ENCODE measurements at regions not wholly inside any gene's neighbourhood (a gene's known extent, or its start where the extent isn't known, plus 50 kb on each side); places are given as distances from the start of the nearest gene placed in this dataset.

GRCh38 chr20:19073584-19074218 is 138.7 kb upstream of the SLC24A3 start:
- DNase-seq (ENCODE audit: low read depth in 4 of 4, low spot score in 2 of 4): no peak

GRCh38 chr20:19074356-19074755 is 138.1 kb upstream of the SLC24A3 start:
- DNase-seq (ENCODE audit: low read depth in 4 of 4, low spot score in 2 of 4): no peak

DNA sequence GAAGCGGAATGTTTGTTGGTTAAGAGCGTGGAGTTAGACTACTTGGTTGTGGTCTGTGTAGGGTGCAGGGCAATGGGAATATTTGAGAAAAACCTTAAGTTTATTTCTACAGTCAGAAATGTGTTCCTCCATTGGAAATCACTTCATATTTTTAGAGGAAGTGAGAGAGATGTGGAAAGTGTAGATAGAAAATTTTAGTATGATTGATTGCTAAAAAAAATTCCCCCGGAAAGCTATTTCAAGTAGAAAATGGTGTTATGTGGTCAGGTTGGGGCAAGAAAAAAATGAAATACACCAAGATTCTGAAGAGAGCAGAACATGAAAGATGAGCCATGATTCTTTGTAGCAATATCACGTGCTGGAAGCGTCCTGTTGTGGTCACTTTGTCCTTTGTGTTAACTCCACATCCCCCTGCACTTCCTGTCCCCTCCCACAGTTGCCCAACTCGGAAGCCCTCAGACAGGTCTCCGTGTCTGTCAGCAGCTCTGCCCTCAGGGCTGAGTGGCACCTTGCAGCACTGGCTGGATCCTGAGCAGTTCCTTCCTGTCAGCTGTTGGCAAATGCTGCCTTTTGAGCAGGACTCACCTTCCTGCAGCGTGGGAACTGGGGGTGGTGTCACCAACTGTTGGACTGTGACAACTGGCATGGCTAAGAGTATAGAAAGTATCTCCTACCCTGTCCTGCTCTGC is 137.5 kb upstream of the SLC24A3 start:
- DNase-seq (ENCODE audit: low read depth in 4 of 4, low spot score in 2 of 4): no peak

DNA sequence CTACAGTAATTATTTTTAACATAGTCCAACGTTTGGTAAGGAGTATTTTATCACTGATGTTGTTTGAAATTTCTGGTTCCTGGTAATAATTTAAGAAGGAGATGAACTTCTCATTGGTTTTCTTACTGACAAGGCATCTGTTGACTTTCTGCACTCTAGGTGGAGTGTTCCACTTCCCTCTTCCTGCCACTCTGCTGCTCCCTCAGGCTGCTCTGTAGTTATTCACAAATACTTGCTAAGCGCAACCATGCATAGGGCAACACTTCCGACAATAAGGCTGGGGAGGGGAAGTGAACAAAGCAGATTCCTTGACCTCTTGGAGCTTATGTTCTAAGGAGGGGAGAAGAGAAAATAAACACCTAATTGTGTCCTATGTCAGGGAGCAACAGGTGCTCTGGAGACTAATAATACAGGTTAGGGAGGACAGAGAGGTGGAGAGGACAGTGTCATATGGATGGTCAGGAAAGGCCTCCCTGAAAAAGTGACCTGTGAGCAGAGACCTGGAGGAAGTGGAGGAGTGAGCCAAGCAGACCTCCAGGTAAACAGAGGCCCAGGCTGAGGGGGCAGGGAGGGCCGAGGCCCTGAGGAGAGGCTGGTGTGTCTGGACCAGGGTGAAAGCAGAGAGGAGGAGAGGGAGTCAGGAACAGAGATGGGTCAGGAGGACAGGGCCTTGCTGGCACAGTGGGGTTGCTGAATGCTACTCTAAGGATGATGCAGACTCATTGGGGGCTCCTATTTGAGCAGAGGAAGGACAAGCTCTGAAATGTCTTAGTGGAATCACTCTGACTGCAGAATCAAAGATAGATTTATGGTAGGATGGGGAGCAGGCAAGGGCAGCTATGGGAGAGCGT is 134.8 kb upstream of the SLC24A3 start:
- DNase-seq (ENCODE audit: low read depth in 4 of 4, low spot score in 2 of 4): no peak

GRCh38 chr20:19078448-19079373 is 133.7 kb upstream of the SLC24A3 start:
- DNase-seq (ENCODE audit: low read depth in 4 of 4, low spot score in 2 of 4): no peak

GRCh38 chr20:19079536-19080299 is 132.7 kb upstream of the SLC24A3 start:
- no peak for DNase-seq (ENCODE audit: low read depth in 4 of 4, low spot score in 2 of 4)

DNA sequence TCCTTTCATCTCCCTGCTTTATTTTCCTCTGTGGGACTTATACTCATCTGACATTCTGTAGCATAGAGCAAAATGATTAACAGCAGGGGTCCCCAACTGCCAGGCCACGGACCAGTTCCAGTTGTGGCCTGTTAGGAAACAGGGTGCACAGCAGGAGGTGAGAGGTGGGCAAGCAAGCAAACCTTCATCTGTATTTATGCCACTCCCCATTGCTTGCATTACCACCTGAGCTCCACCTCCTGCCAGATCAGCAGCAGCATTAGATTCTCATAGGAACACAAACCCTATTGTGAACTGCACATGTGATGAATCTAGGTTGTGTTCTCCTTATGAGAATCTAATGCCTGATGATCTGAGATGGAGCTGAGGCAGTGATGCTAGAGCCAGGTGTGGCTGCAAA is 130.5 kb upstream of the SLC24A3 start:
- no peak for DNase-seq (ENCODE audit: low read depth in 4 of 4, low spot score in 2 of 4)

GRCh38 chr20:19083136-19083621 is 129.3 kb upstream of the SLC24A3 start:
- no peak for DNase-seq (ENCODE audit: low read depth in 4 of 4, low spot score in 2 of 4)

DNA sequence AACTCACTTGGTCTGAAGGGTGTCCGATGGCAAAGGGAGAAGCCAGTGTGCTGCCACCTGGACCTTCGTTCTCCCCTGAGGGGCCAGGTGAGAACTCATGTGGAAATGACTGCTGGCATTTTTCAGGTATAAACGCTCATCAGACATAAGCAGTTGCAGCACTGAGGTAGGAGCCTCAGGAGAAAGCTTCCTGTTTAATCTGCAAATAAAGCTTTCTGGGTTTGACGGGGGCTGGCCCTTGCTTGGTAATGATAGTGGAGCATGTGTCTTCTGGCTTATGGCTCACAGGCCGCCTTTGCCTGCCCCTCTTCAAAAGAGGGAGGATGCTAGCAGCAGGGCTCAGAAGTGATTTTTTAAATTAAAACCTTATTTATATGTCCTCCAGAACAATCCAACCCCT is 122.1 kb upstream of the SLC24A3 start:
- no peak for DNase-seq (ENCODE audit: low read depth in 4 of 4, low spot score in 2 of 4)

DNA sequence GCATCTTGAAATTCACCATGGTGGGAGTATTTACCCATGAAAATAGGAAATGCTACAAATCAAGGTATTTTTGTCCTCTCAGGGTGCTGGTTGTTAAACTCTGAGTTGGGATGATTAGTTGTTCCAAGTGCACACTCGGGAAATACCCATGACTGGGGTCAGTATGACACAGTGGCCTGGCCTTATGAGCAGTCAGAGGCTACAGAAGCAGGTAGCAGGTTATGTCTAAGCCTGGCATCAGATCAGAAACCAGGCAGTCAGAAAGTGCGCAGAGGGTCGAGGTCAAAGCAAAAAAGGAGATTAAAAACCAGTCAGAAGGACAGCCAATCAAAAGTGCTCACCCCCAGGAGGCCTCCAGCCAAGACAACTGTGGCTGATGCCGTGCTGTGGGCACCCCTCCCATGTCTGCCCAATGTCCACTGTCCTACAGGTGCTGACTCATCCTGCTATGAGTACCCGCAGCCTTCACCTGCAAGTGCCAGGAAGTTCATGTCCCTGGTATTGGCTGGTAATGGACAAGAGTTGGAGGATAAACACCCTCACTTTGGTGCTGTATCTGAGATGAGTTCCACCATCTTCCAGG is 117.4 kb upstream of the SLC24A3 start:
- DNase-seq (ENCODE audit: low read depth in 4 of 4, low spot score in 2 of 4): no peak

DNA sequence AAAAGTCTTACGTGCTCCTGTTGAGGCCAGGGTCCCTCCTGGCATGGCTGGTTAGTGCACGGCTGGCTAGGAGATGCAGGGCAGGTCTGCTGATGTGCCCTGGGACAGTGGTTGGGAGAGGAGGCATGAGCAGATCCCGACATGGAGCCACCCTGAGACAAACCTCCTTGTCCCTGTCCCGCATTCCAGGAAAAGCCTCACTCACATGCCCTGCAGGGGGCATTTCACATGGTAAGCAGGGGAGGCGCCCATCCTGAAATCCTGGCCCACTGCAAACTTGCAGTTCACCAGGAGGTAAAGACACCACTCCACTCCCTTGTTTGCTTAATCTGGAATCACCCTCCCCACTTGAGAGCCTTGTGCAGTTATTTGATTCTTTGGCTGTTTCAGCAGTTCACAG is 116.7 kb upstream of the SLC24A3 start:
- DNase-seq (ENCODE audit: low read depth in 4 of 4, low spot score in 2 of 4): no peak

DNA sequence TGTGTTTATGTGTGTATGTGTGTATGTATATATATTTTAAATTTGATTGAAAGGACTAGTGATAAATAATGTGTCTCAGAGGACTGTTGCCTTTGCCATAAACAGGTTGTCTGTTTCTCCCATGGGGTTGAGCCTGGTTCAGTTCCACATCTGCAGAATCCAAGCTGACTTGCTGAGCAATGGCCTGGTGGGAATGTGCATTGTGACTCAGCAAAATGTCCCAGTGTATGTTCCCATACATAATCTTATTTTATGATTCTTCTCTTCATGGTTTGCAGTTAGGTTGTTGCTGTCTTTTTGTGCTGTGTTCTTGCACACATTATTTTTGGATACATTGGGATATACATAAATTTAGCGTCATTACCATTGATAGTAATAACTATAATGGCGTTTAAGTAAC is 115.6 kb upstream of the SLC24A3 start:
- DNase-seq (ENCODE audit: low read depth in 4 of 4, low spot score in 2 of 4): no peak

DNA sequence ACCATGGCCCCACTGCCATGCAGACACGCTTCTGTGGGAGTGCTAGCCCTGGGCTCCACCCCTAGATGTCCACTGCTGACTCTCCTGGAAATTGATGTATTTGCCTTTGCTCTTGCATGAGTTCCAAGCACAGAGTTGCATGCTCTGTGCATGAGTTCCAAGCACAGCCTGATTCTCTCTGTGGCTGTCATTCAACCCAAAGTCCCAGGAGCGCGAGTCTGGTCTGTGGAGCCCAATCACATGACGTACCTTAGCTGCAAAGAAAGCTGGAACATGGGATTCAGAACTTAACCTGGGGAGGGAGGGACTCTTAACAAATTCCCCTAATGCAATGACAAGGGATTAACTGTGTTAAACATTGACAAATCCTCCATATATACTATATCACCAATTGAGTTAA is 114.3 kb upstream of the SLC24A3 start:
- DNase-seq (ENCODE audit: low read depth in 4 of 4, low spot score in 2 of 4): no peak

GRCh38 chr20:19098806-19099578 is 113.5 kb upstream of the SLC24A3 start:
- DNase-seq (ENCODE audit: low read depth in 4 of 4, low spot score in 2 of 4): no peak

DNA sequence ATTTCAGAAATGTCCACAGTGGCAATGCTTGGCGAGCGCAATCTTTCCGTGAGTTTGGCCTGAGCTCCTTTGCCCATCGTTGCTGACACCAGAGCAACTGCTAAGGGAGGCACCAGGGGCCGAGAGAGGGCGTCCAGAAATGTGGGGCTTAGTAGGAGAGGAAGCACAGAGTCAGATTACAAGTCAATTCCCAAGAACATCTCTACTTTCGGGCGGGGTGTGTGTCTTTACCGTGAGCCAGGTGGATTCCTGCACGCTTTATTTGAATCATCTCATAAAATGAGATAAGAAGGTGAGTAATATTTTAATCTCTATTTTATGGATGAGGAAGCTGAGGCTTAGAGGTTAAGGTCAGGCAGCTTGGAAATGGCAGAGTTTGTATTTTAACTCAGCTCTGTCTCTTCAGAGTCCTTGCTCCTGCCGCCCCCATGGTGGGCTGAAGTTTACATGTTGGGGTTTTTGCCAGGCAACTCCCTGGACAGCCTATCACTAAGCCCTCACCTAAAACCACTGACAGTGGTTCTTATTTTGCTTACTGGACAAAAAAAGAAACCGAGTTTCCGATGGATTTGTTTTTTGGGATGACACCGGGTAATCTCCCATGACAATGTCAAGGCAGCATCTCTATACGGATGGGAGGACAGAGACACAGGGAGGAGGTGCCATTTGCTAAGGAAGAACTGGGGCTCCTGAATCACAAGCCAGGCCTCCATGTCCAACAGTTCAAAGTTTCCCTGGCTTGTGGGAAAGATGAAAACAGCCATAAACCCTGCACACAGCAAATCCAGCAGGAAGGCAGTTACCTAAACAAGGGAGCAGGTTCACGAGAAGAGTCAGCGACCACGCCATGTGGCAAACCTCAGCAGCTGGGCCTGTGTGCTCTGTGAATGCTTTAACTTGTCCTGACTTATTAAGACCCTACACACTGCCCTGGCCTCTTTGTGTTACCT is 112.6 kb upstream of the SLC24A3 start:
- DNase-seq (ENCODE audit: low read depth in 4 of 4, low spot score in 2 of 4): no peak

GRCh38 chr20:19100975-19101374 is 111.5 kb upstream of the SLC24A3 start:
- no peak for DNase-seq (ENCODE audit: low read depth in 4 of 4, low spot score in 2 of 4)

GRCh38 chr20:19104186-19104585 is 108.3 kb upstream of the SLC24A3 start:
- no peak for DNase-seq (ENCODE audit: low read depth in 4 of 4, low spot score in 2 of 4)

All from left renal cortex interstitium (tissue), 4 donors.